ENCODE measurements at regions not wholly inside any gene's neighbourhood (a gene's known extent, or its start where the extent isn't known, plus 50 kb on each side); places are given as distances from the start of the nearest gene placed in this dataset.
A peak's percentile ranks its signal among the peaks of the same experiment; 100 is the strongest.

DNA sequence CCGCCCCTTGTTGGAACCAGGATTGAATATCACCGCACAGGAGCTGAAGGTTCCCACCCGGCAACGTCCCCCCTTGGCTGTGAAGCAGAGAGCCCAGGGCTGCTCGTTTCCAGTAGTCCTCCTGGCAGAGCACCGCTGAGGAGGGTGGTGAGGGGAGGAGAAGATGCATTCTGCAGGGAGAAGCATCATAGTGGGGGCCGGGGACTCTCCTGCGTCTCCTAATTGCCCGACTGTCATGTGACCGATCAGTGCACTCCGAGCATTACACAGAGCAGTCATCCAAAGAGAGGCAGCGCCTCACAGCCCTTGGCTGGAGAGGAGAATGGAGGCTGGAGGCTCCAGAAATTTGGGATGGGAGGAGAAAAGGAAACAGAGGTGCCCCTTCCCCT is 85.0 kb upstream of the SEPTIN5 start:
- H3K36me3 ChIP-seq: no peaks in the 10 kb centered on the region
- TF ChIP-seq, protein P1, sequence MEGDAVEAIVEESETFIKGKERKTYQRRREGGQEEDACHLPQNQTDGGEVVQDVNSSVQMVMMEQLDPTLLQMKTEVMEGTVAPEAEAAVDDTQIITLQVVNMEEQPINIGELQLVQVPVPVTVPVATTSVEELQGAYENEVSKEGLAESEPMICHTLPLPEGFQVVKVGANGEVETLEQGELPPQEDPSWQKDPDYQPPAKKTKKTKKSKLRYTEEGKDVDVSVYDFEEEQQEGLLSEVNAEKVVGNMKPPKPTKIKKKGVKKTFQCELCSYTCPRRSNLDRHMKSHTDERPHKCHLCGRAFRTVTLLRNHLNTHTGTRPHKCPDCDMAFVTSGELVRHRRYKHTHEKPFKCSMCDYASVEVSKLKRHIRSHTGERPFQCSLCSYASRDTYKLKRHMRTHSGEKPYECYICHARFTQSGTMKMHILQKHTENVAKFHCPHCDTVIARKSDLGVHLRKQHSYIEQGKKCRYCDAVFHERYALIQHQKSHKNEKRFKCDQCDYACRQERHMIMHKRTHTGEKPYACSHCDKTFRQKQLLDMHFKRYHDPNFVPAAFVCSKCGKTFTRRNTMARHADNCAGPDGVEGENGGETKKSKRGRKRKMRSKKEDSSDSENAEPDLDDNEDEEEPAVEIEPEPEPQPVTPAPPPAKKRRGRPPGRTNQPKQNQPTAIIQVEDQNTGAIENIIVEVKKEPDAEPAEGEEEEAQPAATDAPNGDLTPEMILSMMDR (IDR thresholded peaks at IDR 0.05; ENCODE audit: borderline replicate concordance): no peak
- peaks cover 19% of the 10 kb centered on the region for H3K27me3 ChIP-seq (ENCODE audit: low read depth)
- no peak for DNase-seq
- H3K9me3 ChIP-seq (replicated peaks): no peaks in the 10 kb centered on the region
- no peak overlapping the region for H3K27ac ChIP-seq (replicated peaks)
- H3K4me3 ChIP-seq: no peak overlapping the region
- intact Hi-C loops (cut with micrococcal nuclease): no loop called here
- H3K4me1 ChIP-seq: peaks cover 6% of the 10 kb centered on the region

GRCh38 chr22:19629720-19630419 is 84.4 kb upstream of the SEPTIN5 start:
- Histone ChIP-seq H3K9me3 (replicated peaks) (no peaks in the 10 kb centered on the region), H3K27me3 (ENCODE audit: low read depth) (peaks cover 17% of the 10 kb centered on the region), H3K36me3 (no peaks in the 10 kb centered on the region), H3K27ac (replicated peaks) (no peak overlapping the region), H3K4me3 (no peak overlapping the region), H3K4me1 (peaks cover 6% of the 10 kb centered on the region)
- peak; percentile 65 for DNase-seq
- intact Hi-C loops (cut with micrococcal nuclease): loop anchor here (5.0 kb wide), 1 partner anchor 133 kb away; no protein-coding TSS in a partner anchor
- TF ChIP-seq, protein P1 (IDR thresholded peaks at IDR 0.05; ENCODE audit: borderline replicate concordance): peak; percentile 93

DNA sequence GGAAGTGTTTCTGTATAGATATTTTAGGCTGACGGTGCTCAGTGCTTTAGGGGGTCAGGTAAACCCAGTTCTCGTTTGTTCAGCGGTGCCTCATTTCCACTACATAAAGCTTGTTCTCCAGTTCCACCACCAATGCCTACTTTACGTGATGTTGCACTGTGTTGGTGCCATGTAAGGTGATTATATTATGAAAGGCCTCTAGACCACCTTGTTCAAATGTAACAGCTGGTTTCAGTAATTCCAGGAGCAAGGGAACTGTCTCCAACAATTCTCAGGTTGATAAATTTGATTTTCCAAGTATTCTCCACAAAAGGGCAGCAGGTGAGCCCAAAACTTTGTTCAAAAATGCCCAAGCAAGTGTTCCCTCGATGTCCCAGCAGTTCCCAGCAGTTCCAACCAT is 83.7 kb upstream of the SEPTIN5 start:
- no peak for DNase-seq
- no peaks in the 10 kb centered on the region for H3K9me3 ChIP-seq (replicated peaks)
- TF ChIP-seq, protein P1 (IDR thresholded peaks at IDR 0.05; ENCODE audit: borderline replicate concordance): no peak
- no peaks in the 10 kb centered on the region for H3K36me3 ChIP-seq
- no peak overlapping the region for H3K27ac ChIP-seq (replicated peaks)
- peaks cover 6% of the 10 kb centered on the region for H3K4me1 ChIP-seq
- peaks cover 13% of the 10 kb centered on the region for H3K27me3 ChIP-seq (ENCODE audit: low read depth)
- no peak overlapping the region for H3K4me3 ChIP-seq
- intact Hi-C loops (cut with micrococcal nuclease): loop anchor here (5.0 kb wide), 1 partner anchor 133 kb away; no protein-coding TSS in a partner anchor

GRCh38 chr22:19631899-19632667 is 82.2 kb upstream of the SEPTIN5 start:
- DNase-seq: no peak
- intact Hi-C loops (cut with micrococcal nuclease): loop anchor here (5.0 kb wide), 1 partner anchor 135 kb away; no protein-coding TSS in a partner anchor
- no peaks in the 10 kb centered on the region for H3K9me3 ChIP-seq (replicated peaks)
- TF ChIP-seq, protein P1 (IDR thresholded peaks at IDR 0.05; ENCODE audit: borderline replicate concordance): peak; percentile 51
- no peak overlapping the region for H3K27ac ChIP-seq (replicated peaks)
- H3K4me3 ChIP-seq: no peak overlapping the region
- H3K36me3 ChIP-seq: no peaks in the 10 kb centered on the region
- peaks cover 8% of the 10 kb centered on the region for H3K27me3 ChIP-seq (ENCODE audit: low read depth)
- H3K4me1 ChIP-seq: peaks cover 6% of the 10 kb centered on the region

- Histone ChIP-seq H3K27me3 (ENCODE audit: low read depth) (peaks cover 4% of the 10 kb centered on the region), H3K4me1 (peaks cover 6% of the 10 kb centered on the region), H3K9me3 (replicated peaks) (no peaks in the 10 kb centered on the region), H3K27ac (replicated peaks) (no peak overlapping the region), H3K36me3 (no peaks in the 10 kb centered on the region), H3K4me3 (no peak overlapping the region)
- TF ChIP-seq, protein P1 (IDR thresholded peaks at IDR 0.05; ENCODE audit: borderline replicate concordance): no peak
- no peak for DNase-seq
- intact Hi-C loops (cut with micrococcal nuclease): loop anchor here (5.0 kb wide), 1 partner anchor 135 kb away; no protein-coding TSS in a partner anchor
These were observed 81.6 kb upstream of the SEPTIN5 start for GRCh38 chr22:19632668-19633148.
